ENCODE measurements at regions not wholly inside any gene's neighbourhood (a gene's known extent, or its start where the extent isn't known, plus 50 kb on each side); places are given as distances from the start of the nearest gene placed in this dataset.

DNA sequence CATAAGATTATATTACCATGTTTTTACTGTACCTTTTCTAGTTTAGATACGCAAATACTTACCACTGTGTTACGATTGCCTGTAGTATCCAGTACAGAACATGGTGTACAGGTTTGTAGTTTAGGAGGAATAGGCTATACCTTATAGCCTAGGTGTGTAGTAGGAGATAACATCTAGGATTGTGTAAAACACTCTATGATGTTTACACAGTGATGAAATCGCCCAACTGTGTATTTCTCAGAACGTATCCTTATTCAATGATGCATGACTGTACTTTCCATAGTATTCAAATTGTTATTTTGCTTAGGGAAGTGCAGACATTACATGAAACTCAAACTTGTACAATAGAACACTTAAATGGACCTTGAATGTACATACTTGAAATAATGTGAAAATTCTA lies 188.1 kb upstream of the PDGFD start:
- CTCF ChIA-PET (ENCODE audit: low intra/inter-chr PET ratio), result no interaction called here
- Histone ChIP-seq H3K27me3 (ENCODE audit: control insufficient read depth in 2 of 2, insufficient read depth in 2 of 2, low read length in 2 of 2) (no peaks in the 10 kb centered on the region), H3K9me1 (ENCODE audit: control insufficient read depth, insufficient read depth, low read length) (no peaks in the 10 kb centered on the region), H3K27ac (ENCODE audit: extremely low read depth, low read depth, low read length) (no peak overlapping the region), H3K79me2 (ENCODE audit: control insufficient read depth, insufficient read depth, low read length) (no peaks in the 10 kb centered on the region), H3K4me2 (ENCODE audit: insufficient read depth, low read length) (no peak overlapping the region), H3K4me3 (no peak overlapping the region), H3K9ac (ENCODE audit: insufficient read depth in 1 of 2, low read depth in 2 of 2, low read length in 2 of 2) (no peak overlapping the region), H2AFZ (ENCODE audit: low read depth, low read length) (no peak overlapping the region), H4K20me1 (replicated peaks; ENCODE audit: control insufficient read depth, insufficient read depth, low read length) (no peaks in the 10 kb centered on the region), H3K9me3 (replicated peaks; ENCODE audit: control insufficient read depth, insufficient read depth, low read depth, low read length) (no peaks in the 10 kb centered on the region), H3K4me1 (replicated peaks in 1 of 2; ENCODE audit: control insufficient read depth in 2 of 2, insufficient read depth in 2 of 2, low read length in 2 of 2) (no peaks in the 10 kb centered on the region), H3K36me3 (ENCODE audit: control insufficient read depth, insufficient read depth, low read length) (no peaks in the 10 kb centered on the region)
- no peak for DNase-seq (ENCODE audit: extremely low read depth in 1 of 4, low spot score in 3 of 4)
- in situ Hi-C loops (cut with MboI) (no loop called here), intact Hi-C loops (cut with micrococcal nuclease) (no loop called here)
- no peak for FAIRE-seq
- TF ChIP-seq SRSF3 (IDR thresholded peaks at IDR 0.05; ENCODE audit: insufficient read depth, low read length), result no peak
- no peak for TF ChIP-seq ZBTB11 (CRISPR knock-in tag; IDR thresholded peaks at IDR 0.05)
- no peak for TF ChIP-seq MTA3 (IDR thresholded peaks at IDR 0.05; ENCODE audit: borderline replicate concordance)
- no peak for TF ChIP-seq U2AF1 (optimal IDR thresholded peaks at IDR 0.05; ENCODE audit: low read depth, low read length)
- TF ChIP-seq, protein P1, sequence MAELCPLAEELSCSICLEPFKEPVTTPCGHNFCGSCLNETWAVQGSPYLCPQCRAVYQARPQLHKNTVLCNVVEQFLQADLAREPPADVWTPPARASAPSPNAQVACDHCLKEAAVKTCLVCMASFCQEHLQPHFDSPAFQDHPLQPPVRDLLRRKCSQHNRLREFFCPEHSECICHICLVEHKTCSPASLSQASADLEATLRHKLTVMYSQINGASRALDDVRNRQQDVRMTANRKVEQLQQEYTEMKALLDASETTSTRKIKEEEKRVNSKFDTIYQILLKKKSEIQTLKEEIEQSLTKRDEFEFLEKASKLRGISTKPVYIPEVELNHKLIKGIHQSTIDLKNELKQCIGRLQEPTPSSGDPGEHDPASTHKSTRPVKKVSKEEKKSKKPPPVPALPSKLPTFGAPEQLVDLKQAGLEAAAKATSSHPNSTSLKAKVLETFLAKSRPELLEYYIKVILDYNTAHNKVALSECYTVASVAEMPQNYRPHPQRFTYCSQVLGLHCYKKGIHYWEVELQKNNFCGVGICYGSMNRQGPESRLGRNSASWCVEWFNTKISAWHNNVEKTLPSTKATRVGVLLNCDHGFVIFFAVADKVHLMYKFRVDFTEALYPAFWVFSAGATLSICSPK (IDR thresholded peaks at IDR 0.05; ENCODE audit: borderline replicate concordance), result no peak
- TF ChIP-seq CLOCK (CRISPR knock-in tag; IDR thresholded peaks at IDR 0.05; ENCODE audit: borderline replicate concordance), result no peak
- TF ChIP-seq PCBP1 (IDR thresholded peaks at IDR 0.05; ENCODE audit: low read depth, low read length, poor library complexity, severe bottlenecking), result no peak
- no peak for TF ChIP-seq PTRF (tag; IDR thresholded peaks at IDR 0.05)
- TF ChIP-seq TFAM (CRISPR knock-in tag; conservative IDR thresholded peaks at IDR 0.05), result no peak
- no peak for TF ChIP-seq NFIX (CRISPR knock-in tag; IDR thresholded peaks at IDR 0.05; ENCODE audit: low read depth)
- TF ChIP-seq ESRRB (CRISPR knock-in tag; IDR thresholded peaks at IDR 0.05; ENCODE audit: borderline replicate concordance), result no peak
- 3% methylated on average over 4 of the region's 4 CpGs for WGBS (ENCODE audit: insufficient coverage, low coverage, missing lambda C conversion rate)
- no peak for ATAC-seq
- POLR2A ChIA-PET, result no interaction called here
- no TSS peak for BruUV-seq (replicated peaks)

All from K562 (cell line).